Natural killer cell (primary cell): ENCODE measurements at regions not wholly inside any gene's neighbourhood (a gene's known extent, or its start where the extent isn't known, plus 50 kb on each side); places are given as distances from the start of the nearest gene placed in this dataset.

Experiments used
- ATAC-seq, 3 donors: fragments of 150-1000 bp in 2 of 3; fragments of 200-7000 bp in 1 of 3; cut with Tn5 transposase; 1 replicate in 1 of 3; 2 replicates in 2 of 3; pipeline ENCODE4 v1.10.0; 2021; ENCODE audit warnings: mild to moderate bottlenecking in 2 of 3, moderate library complexity in 2 of 3
- DNase-seq, 2 donors: peaks; one replicate each; pipeline versions ENCODE4 v3.0.0 to v3.0.0-alpha.2; 2013 to 2021; ENCODE audit warnings: mixed read lengths in 1 of 2
- H3K27ac ChIP-seq: one replicate; pipeline ENCODE4 v1.5.1; 2013; ENCODE audit warnings: mild to moderate bottlenecking, low read length
- H3K27me3 ChIP-seq: one replicate; pipeline ENCODE4 v1.6.1; 2013; ENCODE audit warnings: low read length; ENCODE audit not compliant: control insufficient read depth, insufficient read depth
- H3K36me3 ChIP-seq: one replicate; pipeline ENCODE4 v1.6.1; 2013; ENCODE audit warnings: low read length; ENCODE audit not compliant: control insufficient read depth, insufficient read depth
- H3K4me1 ChIP-seq: one replicate; pipeline ENCODE4 v1.6.1; 2013; ENCODE audit warnings: low read length; ENCODE audit not compliant: control insufficient read depth, insufficient read depth
- H3K4me3 ChIP-seq: one replicate; pipeline ENCODE4 v1.5.1; 2013; ENCODE audit warnings: low read length
- H3K9me3 ChIP-seq: one replicate; pipeline ENCODE4 v1.6.1; 2013; ENCODE audit warnings: low read length; ENCODE audit not compliant: control insufficient read depth, insufficient read depth
- H3K27ac Mint-ChIP-seq, 2 donors: one replicate each; pipeline ENCODE4 v1.8.0; 2022; ENCODE audit warnings: mild to moderate bottlenecking in 2 of 2, mixed read lengths in 2 of 2, moderate library complexity in 1 of 2
- H3K27me3 Mint-ChIP-seq, 2 donors: one replicate each; pipeline ENCODE4 v1.8.0; 2022; ENCODE audit warnings: low read depth in 2 of 2, mixed read lengths in 2 of 2
- H3K36me3 Mint-ChIP-seq: one replicate; pipeline ENCODE4 v1.8.0; 2022; ENCODE audit warnings: mixed read lengths
- H3K4me1 Mint-ChIP-seq, 2 donors: one replicate each; pipeline ENCODE4 v1.8.0; 2022; ENCODE audit warnings: mixed read lengths in 2 of 2
- H3K4me3 Mint-ChIP-seq: one replicate; pipeline ENCODE4 v1.8.0; 2022; ENCODE audit warnings: mild to moderate bottlenecking, moderate library complexity, mixed read lengths
- H3K9me3 Mint-ChIP-seq, 2 donors: one replicate each; pipeline ENCODE4 v1.8.0; 2022; ENCODE audit warnings: mixed read lengths in 2 of 2
- WGBS: methylation state at CpG from one replicate; pipeline ENCODE4 v1.1.7; 2013; ENCODE audit warnings: missing lambda C conversion rate; ENCODE audit not compliant: insufficient coverage; 5-methylcytosine and 5-hydroxymethylcytosine counted together
- intact Hi-C: fragments of 100-400 bp; cut with micrococcal nuclease; formaldehyde crosslinking; loops from one replicate; pipeline ENCODE4 v1.14.2; 2022
- TF ChIP-seq, protein P1 (sequence below): fragments of 200-600 bp; IDR thresholded peaks from one replicate; pipeline ENCODE4 v1.8.0; 2022; ENCODE audit warnings: antibody characterized with exemption

DNA sequence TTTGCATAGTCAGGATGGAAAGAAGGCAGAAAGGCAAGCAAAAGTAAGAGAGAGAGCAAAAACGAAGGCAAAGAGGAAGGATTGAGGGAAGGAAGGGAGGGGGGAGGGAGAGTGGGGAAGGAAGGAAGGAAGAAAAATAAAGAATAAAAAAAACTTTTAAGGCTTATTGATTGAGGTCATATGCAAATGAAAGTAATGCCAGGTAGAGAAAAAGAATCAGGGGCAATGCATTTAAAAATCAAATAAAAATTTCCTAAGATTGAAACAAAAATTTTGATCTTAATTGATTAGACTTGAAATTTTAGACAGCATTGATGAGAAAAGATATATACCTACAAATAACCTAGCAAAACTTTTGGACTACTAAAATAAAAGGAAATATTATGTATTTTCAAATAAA lies 153.9 kb upstream of the KIF2B start:
- H3K27me3 Mint-ChIP-seq, result no peaks in the 10 kb centered on the region
- H3K9me3 Mint-ChIP-seq, result peaks cover 13 to 23% of the 10 kb centered on the region in 2 donors
- DNase-seq, result no peak
- Histone ChIP-seq H3K4me1 (no peaks in the 10 kb centered on the region), H3K4me3 (no peak overlapping the region), H3K27me3 (no peaks in the 10 kb centered on the region), H3K9me3 (peaks cover 7% of the 10 kb centered on the region), H3K27ac (no peak overlapping the region), H3K36me3 (no peaks in the 10 kb centered on the region)
- no peaks in the 10 kb centered on the region for H3K4me1 Mint-ChIP-seq
- WGBS, result 50% methylated on average over 1 of the region's 1 CpG
- H3K27ac Mint-ChIP-seq, result no peak overlapping the region
- H3K4me3 Mint-ChIP-seq, result no peak overlapping the region
- no peak for ATAC-seq
- TF ChIP-seq, protein P1, sequence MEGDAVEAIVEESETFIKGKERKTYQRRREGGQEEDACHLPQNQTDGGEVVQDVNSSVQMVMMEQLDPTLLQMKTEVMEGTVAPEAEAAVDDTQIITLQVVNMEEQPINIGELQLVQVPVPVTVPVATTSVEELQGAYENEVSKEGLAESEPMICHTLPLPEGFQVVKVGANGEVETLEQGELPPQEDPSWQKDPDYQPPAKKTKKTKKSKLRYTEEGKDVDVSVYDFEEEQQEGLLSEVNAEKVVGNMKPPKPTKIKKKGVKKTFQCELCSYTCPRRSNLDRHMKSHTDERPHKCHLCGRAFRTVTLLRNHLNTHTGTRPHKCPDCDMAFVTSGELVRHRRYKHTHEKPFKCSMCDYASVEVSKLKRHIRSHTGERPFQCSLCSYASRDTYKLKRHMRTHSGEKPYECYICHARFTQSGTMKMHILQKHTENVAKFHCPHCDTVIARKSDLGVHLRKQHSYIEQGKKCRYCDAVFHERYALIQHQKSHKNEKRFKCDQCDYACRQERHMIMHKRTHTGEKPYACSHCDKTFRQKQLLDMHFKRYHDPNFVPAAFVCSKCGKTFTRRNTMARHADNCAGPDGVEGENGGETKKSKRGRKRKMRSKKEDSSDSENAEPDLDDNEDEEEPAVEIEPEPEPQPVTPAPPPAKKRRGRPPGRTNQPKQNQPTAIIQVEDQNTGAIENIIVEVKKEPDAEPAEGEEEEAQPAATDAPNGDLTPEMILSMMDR, result no peak
- intact Hi-C loops, result no loop called here
- H3K36me3 Mint-ChIP-seq, result no peaks in the 10 kb centered on the region

DNA sequence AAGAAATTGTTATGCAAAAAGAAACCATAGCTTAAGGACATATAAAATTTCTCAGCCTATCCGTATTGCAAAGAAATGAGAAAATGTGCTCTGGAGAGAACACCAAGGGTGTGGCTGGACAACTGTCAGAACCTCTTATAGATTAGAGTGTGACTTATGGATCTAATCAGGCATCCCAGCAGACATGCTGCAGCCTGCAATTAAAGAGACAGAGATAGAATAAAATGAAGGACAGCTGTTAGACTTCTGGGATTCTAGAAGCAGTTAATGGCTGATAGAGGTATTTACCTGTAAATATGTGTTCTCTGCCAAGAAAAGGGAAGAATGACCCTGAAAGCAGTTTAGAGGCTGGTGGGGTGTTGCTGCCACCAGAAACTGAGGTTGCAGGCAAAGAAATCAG lies 160.1 kb upstream of the KIF2B start:
- peaks cover 3% of the 10 kb centered on the region for H3K9me3 ChIP-seq
- H3K36me3 Mint-ChIP-seq, result no peaks in the 10 kb centered on the region
- intact Hi-C loops, result no loop called here

DNA sequence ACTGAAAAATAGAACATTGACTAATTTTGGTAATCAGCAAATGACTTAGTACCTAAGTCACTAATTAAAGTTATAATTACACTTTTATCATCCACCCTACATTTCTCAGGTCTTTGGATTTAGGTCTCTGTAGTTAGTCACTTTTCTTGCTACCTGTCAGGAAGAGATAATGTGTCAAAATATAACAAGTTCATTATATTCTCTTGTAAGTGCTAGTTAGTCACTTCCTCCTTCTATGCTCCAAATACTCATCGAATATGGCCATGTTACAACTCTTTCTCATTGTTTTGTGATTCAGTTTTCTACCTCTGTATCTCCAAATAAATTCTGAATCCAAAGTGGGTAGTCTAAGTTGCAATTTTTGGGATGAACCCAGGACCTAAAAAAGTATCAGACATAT lies 163.5 kb upstream of the KIF2B start:
- intact Hi-C loops, result no loop called here
- DNase-seq (no peak), ATAC-seq (no peak)
- no peak overlapping the region for H3K27ac ChIP-seq
- 71% methylated on average over 1 of the region's 1 CpG for WGBS
- Mint-ChIP-seq H3K4me3 (no peak overlapping the region), H3K27ac (no peak overlapping the region), H3K36me3 (no peaks in the 10 kb centered on the region), H3K4me1 (no peaks in the 10 kb centered on the region), H3K27me3 (no peaks in the 10 kb centered on the region), H3K9me3 (peaks cover 4 to 19% of the 10 kb centered on the region in 2 donors)
- H3K4me3 ChIP-seq, result no peak overlapping the region
- no peaks in the 10 kb centered on the region for H3K9me3 ChIP-seq
- H3K4me1 ChIP-seq, result no peaks in the 10 kb centered on the region
- TF ChIP-seq, protein P1, result no peak
- no peaks in the 10 kb centered on the region for H3K27me3 ChIP-seq
- no peaks in the 10 kb centered on the region for H3K36me3 ChIP-seq

More for the DNA sequence above, 160.1 kb upstream of the KIF2B start:
- Mint-ChIP-seq H3K9me3 (peaks cover 4 to 20% of the 10 kb centered on the region in 2 donors), H3K4me1 (no peaks in the 10 kb centered on the region), H3K27me3 (no peaks in the 10 kb centered on the region), H3K4me3 (no peak overlapping the region), H3K27ac (no peak overlapping the region)
- Histone ChIP-seq H3K4me3 (no peak overlapping the region), H3K36me3 (no peaks in the 10 kb centered on the region), H3K27me3 (no peaks in the 10 kb centered on the region), H3K4me1 (no peaks in the 10 kb centered on the region), H3K27ac (no peak overlapping the region)
- no peak for DNase-seq
- ATAC-seq, result no peak
- TF ChIP-seq, protein P1, result no peak
- 88% methylated on average over 1 of the region's 1 CpG for WGBS

DNA sequence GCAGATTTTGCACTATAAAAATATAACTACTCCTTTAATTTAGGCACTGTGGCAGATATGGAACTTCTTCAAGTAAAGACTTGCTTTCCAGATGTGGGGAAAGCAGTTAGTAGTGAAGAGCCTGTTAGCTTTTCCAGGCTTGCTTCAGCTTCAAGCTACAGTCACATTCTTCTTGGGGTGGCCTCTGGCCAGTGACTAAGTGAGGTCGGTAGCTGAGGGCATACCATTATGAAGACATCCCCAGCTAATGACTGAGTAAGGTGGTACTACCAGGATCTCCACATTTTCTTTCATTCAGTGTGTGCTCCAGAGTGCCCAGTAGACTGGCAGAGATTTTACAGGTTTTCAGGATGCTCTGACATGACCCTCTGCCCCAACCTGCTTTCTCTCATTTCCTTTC lies 167.1 kb upstream of the KIF2B start:
- 90% methylated on average over 1 of the region's 1 CpG for WGBS
- no peaks in the 10 kb centered on the region for H3K4me1 Mint-ChIP-seq
- no peak overlapping the region for H3K4me3 Mint-ChIP-seq
- no peaks in the 10 kb centered on the region for H3K36me3 Mint-ChIP-seq
- DNase-seq (no peak), ATAC-seq (no peak)
- H3K9me3 ChIP-seq, result no peaks in the 10 kb centered on the region
- no peak overlapping the region for H3K27ac Mint-ChIP-seq
- no peaks in the 10 kb centered on the region for H3K27me3 Mint-ChIP-seq
- H3K27me3 ChIP-seq, result no peaks in the 10 kb centered on the region
- no peak overlapping the region for H3K27ac ChIP-seq
- TF ChIP-seq, protein P1, result no peak
- H3K9me3 Mint-ChIP-seq, result peaks cover 2 to 16% of the 10 kb centered on the region in 2 donors
- no peaks in the 10 kb centered on the region for H3K36me3 ChIP-seq
- intact Hi-C loops, result no loop called here
- no peak overlapping the region for H3K4me3 ChIP-seq
- no peaks in the 10 kb centered on the region for H3K4me1 ChIP-seq
